ENCODE measurements at regions not wholly inside any gene's neighbourhood (a gene's known extent, or its start where the extent isn't known, plus 50 kb on each side); places are given as distances from the start of the nearest gene placed in this dataset.

DNA sequence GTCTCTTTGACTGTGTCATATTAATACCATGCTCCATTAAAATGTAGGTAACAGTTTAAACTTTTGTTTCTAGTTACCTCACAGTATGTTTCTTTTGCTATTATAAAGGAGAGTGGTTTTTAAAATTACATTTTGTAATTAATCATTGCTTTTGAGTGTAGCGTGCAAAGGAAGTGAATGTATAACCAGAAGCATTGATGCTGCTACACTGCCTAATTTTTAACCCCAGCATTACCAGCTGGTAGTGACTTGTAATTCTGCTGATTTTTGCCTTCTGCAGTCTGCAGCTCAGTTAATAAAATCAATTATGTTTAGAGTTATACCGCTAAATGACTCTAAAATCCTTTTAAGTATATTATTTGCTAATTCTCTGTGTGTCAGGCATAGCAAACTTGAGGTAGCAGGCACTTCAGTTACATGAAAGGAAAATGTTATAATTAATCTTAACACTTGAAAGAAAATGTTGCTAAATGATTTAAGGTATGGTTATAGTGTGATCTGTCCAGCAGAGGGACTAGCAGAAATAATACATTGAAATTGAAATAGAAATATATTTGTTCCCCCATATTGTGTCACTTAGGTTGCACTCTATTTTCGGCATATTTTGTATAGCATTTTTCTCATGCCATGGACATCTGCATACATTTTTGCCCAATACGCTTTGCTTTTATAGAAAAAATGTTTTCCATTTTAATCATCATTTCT is 388.5 kb downstream of the CNTNAP4 start:
- ATAC-seq (no peak), DNase-seq (ENCODE audit: low read depth, low spot score) (no peak)
- no peak overlapping the region for H3K27ac ChIP-seq (ENCODE audit: low read length)
- POLR2A ChIA-PET: no interaction called here
- H3K36me3 ChIP-seq (ENCODE audit: control insufficient read depth, insufficient read depth, low read length): no peaks in the 10 kb centered on the region
- TF ChIP-seq SIN3A (IDR thresholded peaks at IDR 0.05; ENCODE audit: borderline replicate concordance, insufficient read depth, low read depth, low read length) (no peak), TCF7L2 (IDR thresholded peaks at IDR 0.05; ENCODE audit: low read depth, low read length) (no peak), POLR2AphosphoS5 (IDR thresholded peaks at IDR 0.05; ENCODE audit: low read depth, low read length) (no peak)
- TF ChIP-seq, protein P1, sequence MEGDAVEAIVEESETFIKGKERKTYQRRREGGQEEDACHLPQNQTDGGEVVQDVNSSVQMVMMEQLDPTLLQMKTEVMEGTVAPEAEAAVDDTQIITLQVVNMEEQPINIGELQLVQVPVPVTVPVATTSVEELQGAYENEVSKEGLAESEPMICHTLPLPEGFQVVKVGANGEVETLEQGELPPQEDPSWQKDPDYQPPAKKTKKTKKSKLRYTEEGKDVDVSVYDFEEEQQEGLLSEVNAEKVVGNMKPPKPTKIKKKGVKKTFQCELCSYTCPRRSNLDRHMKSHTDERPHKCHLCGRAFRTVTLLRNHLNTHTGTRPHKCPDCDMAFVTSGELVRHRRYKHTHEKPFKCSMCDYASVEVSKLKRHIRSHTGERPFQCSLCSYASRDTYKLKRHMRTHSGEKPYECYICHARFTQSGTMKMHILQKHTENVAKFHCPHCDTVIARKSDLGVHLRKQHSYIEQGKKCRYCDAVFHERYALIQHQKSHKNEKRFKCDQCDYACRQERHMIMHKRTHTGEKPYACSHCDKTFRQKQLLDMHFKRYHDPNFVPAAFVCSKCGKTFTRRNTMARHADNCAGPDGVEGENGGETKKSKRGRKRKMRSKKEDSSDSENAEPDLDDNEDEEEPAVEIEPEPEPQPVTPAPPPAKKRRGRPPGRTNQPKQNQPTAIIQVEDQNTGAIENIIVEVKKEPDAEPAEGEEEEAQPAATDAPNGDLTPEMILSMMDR (IDR thresholded peaks at IDR 0.05): no peak; the same call in 1 of the 2 replicates
- TF ChIP-seq, protein P2, sequence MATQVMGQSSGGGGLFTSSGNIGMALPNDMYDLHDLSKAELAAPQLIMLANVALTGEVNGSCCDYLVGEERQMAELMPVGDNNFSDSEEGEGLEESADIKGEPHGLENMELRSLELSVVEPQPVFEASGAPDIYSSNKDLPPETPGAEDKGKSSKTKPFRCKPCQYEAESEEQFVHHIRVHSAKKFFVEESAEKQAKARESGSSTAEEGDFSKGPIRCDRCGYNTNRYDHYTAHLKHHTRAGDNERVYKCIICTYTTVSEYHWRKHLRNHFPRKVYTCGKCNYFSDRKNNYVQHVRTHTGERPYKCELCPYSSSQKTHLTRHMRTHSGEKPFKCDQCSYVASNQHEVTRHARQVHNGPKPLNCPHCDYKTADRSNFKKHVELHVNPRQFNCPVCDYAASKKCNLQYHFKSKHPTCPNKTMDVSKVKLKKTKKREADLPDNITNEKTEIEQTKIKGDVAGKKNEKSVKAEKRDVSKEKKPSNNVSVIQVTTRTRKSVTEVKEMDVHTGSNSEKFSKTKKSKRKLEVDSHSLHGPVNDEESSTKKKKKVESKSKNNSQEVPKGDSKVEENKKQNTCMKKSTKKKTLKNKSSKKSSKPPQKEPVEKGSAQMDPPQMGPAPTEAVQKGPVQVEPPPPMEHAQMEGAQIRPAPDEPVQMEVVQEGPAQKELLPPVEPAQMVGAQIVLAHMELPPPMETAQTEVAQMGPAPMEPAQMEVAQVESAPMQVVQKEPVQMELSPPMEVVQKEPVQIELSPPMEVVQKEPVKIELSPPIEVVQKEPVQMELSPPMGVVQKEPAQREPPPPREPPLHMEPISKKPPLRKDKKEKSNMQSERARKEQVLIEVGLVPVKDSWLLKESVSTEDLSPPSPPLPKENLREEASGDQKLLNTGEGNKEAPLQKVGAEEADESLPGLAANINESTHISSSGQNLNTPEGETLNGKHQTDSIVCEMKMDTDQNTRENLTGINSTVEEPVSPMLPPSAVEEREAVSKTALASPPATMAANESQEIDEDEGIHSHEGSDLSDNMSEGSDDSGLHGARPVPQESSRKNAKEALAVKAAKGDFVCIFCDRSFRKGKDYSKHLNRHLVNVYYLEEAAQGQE (IDR thresholded peaks at IDR 0.05; ENCODE audit: insufficient read depth in 1 of 2, low read depth in 2 of 2, low read length in 1 of 2): no peak
- H3K9me3 ChIP-seq (ENCODE audit: control insufficient read depth, insufficient read depth, low read depth, low read length): no peaks in the 10 kb centered on the region
- H3K4me1 ChIP-seq (ENCODE audit: control insufficient read depth, insufficient read depth, low read length): no peaks in the 10 kb centered on the region
- BruUV-seq (replicated peaks): no TSS peak
- CTCF ChIA-PET: no interaction called here
- no peak overlapping the region for H3K4me3 ChIP-seq (ENCODE audit: low read depth in 2 of 2, low read length in 2 of 2)
- in situ Hi-C loops (cut with HindIII; ENCODE audit: low pct_unique_long_range_greater_than_20kb, low sequenced_read_pairs): no loop called here
- intact Hi-C loops (cut with micrococcal nuclease; ENCODE audit: unreplicated experiment): loop anchor here (5.0 to 10.0 kb wide), 2 partner anchors 379 to 507 kb away; no protein-coding TSS in a partner anchor
- no peaks in the 10 kb centered on the region for H3K27me3 ChIP-seq (ENCODE audit: control insufficient read depth, insufficient read depth, low read length)

DNA sequence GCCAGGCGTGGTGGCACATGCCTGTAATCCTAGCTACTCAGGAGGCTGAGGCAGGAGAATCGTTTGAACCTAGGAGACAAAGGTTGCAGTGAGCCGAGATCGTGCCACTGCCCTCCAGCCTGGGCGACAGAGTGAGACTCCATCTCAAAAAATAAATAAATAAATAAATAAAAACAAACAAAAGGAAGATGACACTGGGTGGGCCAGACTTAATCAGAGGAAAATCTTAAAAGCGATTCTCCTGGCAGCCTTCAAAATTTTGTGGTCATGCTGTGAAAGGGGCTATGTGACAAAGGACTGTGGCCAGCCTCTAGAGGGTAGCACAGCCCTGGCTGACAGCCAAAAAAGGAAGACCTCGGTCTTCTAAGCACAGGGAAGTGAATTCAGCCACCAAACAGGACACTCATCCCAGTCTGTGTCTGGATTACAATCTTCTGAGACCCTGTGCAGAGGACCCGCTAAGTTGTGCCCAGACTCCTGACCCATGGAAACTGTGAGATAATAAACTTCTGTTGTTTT is 391.1 kb downstream of the CNTNAP4 start:
- ChIA-PET CTCF (interaction anchor here (0.7 kb wide), 1 partner anchor 495 kb away, joined by 4 read pairs; no protein-coding TSS in a partner anchor), POLR2A (no interaction called here)
- no peak for DNase-seq (ENCODE audit: low read depth, low spot score)
- Histone ChIP-seq H3K4me3 (ENCODE audit: low read depth in 2 of 2, low read length in 2 of 2) (no peak overlapping the region), H3K9me3 (ENCODE audit: control insufficient read depth, insufficient read depth, low read depth, low read length) (no peaks in the 10 kb centered on the region), H3K36me3 (ENCODE audit: control insufficient read depth, insufficient read depth, low read length) (no peaks in the 10 kb centered on the region), H3K27ac (ENCODE audit: low read length) (no peak overlapping the region), H3K4me1 (ENCODE audit: control insufficient read depth, insufficient read depth, low read length) (no peaks in the 10 kb centered on the region), H3K27me3 (ENCODE audit: control insufficient read depth, insufficient read depth, low read length) (no peaks in the 10 kb centered on the region)
- BruUV-seq (replicated peaks): no TSS peak
- no peak for TF ChIP-seq POLR2AphosphoS5 (IDR thresholded peaks at IDR 0.05; ENCODE audit: low read depth, low read length)
- TF ChIP-seq TCF7L2 (IDR thresholded peaks at IDR 0.05; ENCODE audit: low read depth, low read length): no peak
- TF ChIP-seq, protein P2 (IDR thresholded peaks at IDR 0.05; ENCODE audit: insufficient read depth in 1 of 2, low read depth in 2 of 2, low read length in 1 of 2): no peak
- no peak for TF ChIP-seq SIN3A (IDR thresholded peaks at IDR 0.05; ENCODE audit: borderline replicate concordance, insufficient read depth, low read depth, low read length)
- TF ChIP-seq, protein P1 (IDR thresholded peaks at IDR 0.05): no peak
- intact Hi-C loops (cut with micrococcal nuclease; ENCODE audit: unreplicated experiment): loop anchor here (5.0 to 10.0 kb wide), 2 partner anchors 377 to 504 kb away; no protein-coding TSS in a partner anchor
- in situ Hi-C loops (cut with HindIII; ENCODE audit: low pct_unique_long_range_greater_than_20kb, low sequenced_read_pairs): no loop called here
- no peak for ATAC-seq
